Stimulated activated CD8-positive, alpha-beta memory T cell treated with anti-CD3 and anti-CD28 coated beads, Interleukin-4, amount 100 ng/mL, for 4 hours (primary cell): ENCODE measurements at regions not wholly inside any gene's neighbourhood (a gene's known extent, or its start where the extent isn't known, plus 50 kb on each side); places are given as distances from the start of the nearest gene placed in this dataset.

Source experiments
- DNase-seq, 2 donors: peaks; one replicate each; pipeline ENCODE4 v3.0.0-alpha.2; 2020; ENCODE audit warnings: low read depth in 2 of 2, low spot score in 1 of 2

DNA sequence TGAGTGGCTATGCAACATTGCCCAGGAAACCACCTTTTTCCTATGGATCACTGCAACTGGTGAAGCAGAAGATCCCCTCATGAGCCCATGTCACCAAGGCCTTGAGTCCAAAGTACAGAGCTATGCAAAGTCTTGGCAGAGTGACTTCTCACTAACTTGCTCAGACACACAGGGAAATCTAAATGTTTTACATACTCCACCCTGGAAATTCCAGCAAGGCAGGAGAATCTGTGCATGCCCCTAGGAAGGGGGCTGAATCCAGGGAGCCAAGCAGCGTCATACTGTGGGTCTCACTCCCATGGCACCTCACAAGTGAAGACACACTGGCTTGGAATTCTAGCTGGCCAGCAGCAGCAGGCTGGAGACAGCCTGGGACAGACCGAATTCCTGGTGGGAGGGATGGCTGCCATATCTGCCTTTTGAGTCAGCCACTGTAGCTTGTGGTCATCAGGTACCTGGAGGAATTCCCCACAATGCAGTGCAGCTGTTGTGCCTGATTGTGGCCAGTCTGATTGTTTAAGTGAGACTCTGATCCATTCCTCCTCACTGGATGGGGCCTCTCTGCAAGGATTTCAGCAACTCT lies 1817.4 kb downstream of the SUCLG1 start:
- DNase-seq = no peak

DNA sequence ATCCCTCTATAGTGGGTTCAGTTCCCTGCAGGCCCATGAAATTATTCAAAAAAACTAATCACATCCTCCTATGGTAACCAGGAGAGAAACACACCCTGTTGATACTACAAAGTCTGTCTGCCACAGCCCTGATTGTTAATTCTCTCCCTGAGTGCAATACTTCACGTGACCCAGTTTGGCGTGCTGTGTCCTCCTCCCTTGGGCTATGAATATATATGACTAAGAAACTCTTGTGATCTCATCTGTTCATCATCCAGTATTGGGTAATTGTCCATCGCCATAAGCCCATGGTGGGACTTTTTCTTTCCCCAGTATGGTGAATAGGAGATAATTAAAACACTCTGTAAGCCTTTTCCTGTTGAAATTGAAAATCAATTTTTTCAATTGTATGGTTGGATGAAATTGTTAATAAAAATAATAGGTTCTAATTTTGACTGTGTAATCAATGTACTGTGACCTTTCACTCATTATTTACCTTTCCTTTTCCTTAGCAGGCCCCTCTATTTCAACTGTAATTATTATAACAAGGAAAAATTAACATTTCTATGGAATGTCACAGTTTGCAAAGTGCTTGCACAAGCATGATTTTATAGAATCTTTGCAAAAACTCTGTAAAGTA lies 1822.6 kb downstream of the SUCLG1 start:
- DNase-seq = no peak

DNA sequence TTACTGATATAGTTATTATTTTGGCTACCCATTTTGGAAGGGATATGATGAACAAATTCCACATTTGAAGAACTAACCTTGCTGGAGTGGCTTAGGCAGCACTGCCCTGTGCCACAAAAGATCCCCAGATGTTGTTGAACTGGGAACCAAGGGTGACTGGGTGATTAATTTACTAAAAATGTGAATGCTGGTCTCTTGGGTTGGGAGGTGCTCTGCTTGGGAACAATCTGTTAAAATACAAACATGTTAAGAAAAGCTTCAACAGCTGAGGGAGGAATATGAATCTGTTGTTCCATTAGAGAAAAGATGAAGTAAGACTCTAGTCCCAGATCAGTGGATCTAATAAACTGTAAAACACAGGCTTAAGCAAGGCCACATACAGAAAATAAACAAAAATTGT lies 1860.1 kb downstream of the SUCLG1 start:
- DNase-seq = no peak

DNA sequence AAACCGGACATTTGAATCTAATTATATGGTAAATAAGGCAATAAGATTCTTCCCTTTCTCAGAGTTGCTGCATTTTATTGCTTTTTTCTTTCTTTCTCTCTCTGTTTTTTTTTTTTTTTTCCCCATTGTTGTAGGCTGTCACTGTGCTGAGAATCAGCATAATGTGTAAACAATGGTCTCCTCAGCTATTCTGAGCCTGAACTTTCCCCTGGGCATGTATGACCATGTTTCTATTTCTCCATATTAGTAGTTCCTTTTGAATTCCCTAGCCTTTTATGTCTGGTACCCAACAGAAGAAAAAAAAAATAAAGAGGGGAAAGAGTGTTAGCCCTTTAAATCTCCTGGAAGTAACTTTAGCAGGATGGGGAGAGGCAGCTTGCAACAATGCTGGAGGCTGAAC lies 1862.5 kb downstream of the SUCLG1 start:
- DNase-seq = no peak

DNA sequence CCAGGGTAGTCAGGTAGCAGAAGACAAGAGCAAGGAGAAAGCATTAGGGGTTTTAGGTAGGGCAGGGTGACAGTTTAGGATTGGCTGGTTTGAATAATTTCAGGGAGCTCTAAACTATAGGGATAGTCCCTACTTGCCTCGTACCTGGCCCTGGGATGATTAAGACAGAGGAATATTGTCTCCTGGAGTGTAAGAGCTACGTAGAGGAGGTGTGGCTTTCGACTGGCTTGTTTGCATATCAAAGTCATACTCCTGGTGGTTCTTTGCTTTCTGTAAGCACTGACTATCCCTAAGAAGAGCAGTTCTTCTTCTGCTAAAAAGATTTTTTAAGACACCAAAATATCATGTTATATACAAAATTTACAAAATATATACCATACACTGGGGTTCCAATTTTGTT lies 1867.4 kb downstream of the SUCLG1 start:
- no peak for DNase-seq

DNA sequence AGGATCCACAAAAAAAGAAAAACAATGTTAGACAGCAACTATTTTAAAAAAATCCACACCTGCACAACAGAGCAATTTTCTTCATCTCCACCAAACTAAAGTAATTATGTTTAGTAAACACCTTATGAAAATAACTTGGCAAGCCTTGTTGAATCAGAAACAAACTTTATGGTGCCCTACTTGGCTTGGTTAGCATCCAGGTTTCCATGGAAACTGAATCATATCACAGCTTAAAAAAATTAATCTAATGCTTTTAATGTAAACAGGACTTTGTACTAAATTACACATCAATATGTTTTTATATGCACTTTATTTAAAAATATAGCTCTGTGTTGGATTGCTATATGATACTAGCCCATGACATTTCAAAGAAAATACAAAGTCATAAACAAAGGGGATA lies 1882.4 kb downstream of the SUCLG1 start:
- DNase-seq = no peak

DNA sequence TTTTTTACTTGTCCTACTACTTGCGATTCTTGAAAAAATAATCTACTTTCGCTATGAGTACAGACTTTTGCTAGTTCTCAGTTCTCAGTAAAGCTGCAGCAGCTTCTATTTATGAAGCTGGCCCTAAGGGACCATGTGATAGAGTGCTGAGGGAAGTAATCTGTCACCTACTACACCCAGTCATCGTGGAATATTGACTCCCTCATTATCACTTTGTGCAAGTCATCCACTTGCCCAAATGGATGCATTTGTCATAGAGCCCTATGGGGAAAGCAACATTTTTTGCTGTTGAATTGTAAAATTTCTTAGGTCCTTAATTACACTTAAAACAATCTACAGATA lies 1919.8 kb downstream of the SUCLG1 start:
- DNase-seq = no peak

DNA sequence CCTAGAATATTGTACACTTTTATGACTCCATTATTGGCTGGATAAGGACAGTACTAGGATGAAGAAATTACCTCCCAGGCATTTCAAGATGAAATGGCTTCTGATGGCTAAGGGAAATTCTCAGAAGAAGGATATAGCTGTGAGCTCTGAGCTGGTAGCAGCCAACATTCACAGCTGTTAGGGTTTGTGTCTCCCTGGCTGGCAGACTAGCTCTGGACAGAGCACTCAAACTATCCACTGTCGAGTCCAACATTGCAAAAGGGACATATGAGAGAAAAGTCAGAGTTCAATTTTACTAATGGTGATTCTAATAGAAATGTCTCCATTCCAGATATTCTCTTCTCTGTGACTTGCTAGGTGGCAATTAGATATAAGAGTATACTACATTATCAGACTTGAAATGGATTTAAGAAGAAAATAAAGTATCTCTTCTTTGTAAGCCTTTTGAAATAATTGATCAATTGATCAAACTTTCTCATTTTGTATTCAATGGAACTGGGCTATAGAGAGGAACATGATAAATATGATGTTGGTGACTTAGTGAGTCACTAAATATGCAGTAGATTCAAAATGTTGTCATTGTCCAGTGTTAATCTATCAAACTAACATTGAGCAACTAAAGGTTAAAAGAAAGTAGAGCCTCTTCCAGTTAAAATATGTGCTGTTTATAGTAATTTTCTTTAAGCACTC lies 1920.3 kb downstream of the SUCLG1 start:
- no peak for DNase-seq

DNA sequence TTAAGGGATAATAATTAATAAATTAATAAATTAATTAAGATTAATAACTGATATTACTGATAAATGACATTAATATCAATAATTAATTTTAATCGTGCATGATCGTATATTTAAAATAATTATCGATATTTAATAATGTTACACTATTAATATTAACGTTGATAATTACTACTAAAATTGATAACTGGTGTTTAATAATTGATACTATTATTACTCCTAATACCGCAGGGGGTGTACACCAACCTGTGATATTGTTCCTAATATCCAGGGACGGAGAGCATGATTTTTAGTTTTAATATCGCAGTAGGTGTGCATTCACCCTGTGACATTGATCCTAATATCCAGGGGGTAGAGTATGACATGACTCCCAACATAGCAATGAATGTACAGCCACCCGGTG lies 1930.8 kb downstream of the SUCLG1 start:
- DNase-seq = no peak

DNA sequence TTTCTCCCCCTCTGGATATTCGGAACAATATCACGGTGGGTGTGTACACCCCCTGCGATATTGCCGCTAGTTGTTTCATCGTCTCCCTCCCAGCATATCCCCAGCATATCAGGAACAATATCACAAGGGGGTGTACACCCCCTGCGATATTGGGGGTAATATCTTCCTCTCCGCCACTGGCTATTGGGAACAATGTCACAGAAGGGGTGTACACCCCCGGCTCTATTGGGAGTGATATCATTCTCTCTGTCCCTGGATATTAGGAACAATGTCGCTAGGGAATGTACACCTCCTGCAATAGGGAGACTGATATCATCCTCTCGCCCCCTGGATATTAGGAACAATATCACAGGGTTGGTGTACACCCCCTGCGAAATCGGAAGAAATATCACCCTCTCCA lies 1932.0 kb downstream of the SUCLG1 start:
- no peak for DNase-seq

DNA sequence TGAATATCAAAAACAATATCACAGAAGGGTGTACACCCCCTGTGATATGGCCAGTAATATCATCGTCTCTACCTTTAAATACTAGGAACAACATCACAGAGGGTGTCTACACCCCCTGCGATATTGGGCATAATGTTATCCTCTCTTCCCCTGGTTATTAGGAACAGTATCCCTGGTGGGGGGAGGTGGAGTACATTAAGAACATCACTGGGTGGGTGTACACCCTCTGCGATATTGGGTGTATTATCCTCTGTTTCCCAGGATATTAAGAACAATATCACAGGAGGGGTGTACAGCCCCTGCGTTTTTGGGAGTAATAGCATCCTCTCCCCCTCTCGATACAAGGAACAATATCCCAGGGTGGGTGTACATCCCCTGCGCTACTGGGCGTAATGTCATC lies 1932.8 kb downstream of the SUCLG1 start:
- no peak for DNase-seq

DNA sequence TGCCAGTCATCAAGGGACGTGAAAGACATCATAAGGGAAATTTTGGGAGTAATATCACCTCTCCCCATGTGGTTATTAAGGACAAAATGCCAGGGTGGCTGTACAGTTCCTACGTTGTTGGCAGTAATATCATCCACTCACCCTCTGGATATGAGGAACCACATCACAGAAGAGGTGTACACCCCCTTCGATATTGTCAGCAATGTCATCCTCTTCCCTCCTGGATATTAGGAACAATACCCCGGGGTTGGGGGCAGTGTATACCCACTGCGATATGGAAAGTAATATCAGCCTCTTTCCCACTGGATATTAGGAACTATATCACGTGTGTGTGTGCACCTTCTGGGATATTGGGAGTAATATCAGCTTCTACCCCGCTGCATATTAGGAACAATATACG lies 1933.3 kb downstream of the SUCLG1 start:
- no peak for DNase-seq

DNA sequence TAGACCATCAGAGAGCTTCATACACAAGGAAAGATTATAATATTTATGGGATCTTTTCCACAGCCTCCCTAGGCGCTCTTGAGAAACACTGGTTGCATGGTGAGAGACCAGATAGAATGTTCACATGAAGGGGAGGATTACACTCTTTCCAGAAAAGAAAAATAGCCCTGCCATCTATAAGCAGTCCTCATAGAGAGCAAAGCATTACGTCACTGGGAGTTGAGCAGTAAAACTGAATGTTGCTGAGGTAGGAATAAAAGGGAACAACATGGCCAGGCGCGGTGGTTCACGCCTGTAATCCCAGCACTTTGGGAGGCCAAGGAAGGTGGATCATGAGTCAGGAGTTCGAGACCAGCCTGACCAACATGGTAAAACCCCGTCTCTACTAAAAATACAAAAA lies 1934.3 kb downstream of the SUCLG1 start:
- DNase-seq = no peak

DNA sequence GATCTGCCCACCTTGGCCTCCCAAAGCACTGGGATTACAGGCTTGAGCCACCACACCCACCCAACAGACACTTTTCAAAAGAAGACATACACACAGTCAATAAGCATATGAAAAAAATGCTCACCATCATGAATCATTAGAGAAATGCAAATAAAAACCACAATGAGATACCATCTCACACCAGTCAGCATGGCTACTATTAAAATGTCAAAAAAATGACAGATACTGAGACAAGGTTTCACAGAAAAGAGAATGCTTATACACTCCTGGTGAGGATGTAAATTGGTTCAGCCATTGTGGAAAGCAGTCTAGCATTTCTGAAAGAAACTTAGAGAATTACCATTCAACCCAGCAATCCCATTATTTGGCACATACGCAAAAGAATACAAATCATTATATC lies 1947.2 kb downstream of the SUCLG1 start:
- no peak for DNase-seq

DNA sequence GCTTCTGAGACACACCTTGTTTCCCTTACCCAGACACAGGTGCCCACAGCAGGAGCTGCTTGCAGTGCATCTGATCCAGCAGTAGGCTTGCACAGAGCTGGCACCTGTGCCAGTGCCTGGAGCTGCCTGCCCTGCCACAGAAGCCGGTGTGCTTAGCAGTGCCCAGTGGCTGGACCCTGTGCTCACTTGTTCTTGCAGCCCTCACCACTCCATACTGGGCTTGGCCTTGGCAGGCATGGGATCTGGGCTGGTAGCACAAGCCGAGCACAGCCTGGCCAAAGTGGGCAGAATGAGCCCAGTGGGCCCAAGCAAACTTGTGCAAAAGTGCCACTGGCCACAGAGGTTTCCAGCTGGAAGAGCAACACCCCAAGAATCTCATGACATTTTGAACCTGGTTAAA lies 1950.4 kb downstream of the SUCLG1 start:
- no peak for DNase-seq

DNA sequence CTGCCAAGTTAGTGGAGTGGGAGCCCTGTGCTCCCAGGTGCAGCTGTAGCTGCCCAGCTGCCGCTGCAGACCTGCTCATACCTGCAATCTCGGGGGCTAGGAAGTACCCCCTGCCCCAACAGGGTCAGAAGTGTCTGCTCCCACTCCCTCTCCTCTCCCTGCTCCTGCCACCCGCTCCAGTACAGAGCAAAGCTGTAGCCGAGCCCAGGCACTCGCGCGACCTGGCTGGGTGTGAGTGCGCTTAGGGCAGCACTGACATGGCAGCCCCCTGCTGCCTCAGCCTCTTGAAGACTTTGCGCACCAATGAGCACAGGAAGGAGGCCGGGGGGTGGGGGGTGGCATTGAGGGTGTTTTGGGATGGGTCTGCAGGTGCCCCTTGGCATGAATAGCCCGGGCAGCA lies 1951.4 kb downstream of the SUCLG1 start:
- DNase-seq = no peak

DNA sequence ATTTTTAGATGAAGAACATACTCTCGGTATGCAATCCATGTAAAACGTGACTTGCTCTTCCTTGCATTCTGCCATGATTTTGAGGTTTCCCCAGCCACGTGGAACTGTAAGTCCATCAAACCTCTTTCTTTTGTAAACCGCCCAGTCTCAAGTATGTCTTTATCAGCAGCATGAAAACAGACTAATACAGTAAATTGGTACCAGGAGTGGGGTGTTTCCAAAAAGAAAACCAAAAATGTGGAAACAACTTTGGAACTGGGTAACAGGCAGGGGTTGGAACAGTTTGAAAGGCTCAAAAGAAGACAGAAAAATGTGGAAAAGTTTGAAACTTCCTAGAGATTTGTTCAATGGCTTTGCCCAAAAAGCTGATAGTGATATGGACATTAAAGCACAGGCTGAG lies 1957.9 kb downstream of the SUCLG1 start:
- no peak for DNase-seq

DNA sequence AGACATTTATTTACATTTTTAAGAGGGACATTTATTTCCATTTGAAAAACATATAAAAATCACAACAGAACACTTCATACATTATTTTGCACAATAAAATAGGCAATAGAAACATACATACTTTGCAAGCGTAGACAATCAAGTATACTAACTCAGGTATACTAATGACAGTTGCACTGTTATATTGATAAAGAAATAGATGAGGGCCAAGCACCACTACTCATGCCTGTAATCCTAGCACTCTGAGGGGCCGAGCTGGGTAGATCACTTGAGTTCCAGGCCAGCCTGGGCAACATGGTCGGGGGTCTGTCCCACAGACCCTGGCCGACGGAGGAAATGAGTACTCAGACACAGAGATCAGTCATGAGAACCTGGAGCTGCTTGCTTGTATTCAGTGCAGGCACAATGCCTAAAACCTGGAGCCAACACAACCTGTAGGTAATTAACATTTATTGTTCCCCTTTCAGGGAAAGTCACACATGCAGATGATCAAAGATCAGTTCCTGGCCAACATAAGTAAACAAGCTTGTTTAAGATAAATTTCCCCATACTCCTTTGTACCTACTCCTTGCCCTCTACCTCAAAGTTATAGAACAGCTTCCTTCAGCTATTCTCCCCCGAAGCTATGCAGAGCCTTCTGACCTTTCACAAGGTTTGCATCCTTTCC lies 1960.2 kb downstream of the SUCLG1 start:
- DNase-seq = no peak

DNA sequence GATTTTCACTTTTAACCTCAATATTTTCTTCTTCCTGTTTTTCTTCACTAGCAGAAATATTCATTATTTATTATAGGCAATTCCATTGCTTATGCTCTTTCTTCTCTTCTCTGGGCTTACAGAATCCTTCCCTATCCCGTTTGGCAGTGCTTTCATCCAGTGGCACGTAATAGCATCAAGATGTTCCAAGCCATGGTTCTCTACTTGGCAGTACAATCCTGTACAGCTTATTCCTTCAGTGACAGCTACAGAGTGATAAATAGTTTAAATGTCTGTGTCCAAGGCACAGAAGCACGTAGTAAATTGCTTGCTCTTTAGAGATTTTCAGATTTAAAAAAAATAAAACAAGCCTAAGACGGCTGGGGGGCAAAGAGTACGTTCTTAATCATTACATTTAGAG lies 1964.3 kb downstream of the SUCLG1 start:
- DNase-seq = no peak

DNA sequence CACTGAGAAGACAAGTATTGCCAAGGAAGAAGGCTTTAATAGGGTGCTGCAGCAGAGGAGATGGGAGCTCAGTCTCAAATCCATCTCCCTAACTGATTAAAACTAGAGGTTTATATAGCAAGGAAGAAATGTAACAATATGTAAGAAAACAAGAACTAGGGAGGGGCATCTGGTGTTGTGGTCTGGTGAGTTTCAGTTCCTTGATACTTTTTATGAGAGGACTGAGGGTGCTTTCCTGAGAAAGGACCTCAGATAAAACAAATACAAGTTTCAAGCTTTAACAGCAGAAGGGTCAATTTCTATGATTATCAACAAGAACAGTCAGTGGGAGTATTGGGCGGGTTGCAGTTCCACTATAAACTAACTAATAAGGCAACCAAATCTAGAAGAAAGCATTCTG lies 1967.5 kb downstream of the SUCLG1 start:
- DNase-seq = no peak

DNA sequence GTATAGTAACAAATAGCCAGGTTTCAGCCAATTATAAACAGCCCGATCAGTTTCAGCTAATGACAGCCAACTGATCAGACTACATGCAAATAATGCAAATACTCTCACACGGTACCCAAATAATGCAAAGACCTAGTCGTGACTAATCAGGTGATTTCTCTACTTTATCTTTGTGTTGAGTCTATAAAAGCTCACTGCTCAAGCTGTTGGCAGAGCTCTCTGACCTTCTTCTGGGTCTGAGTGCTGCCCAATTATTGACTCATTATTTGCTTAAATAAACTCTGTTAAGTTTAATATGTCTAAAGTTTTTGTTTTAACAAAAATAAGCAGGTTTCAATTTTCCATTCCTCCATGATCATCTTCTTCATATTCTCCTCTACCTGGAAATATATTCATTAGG lies 1971.7 kb downstream of the SUCLG1 start:
- no peak for DNase-seq

DNA sequence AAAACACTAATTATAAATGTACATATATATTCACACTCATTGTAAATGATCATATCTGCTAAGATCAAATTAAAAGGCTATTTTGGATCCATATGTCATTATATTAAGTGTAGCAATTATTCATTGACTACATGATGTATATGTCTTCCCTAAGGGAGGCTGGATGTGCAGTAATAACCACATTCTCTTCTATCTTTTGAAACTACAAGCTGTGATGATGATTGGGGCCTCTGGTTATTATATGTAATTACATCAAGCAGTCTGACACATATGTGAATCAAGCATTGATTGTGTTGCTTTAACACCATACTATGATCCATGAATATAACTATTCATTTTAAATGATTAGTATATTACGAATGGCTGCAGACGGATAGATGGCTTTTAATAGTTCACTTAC lies 1973.4 kb downstream of the SUCLG1 start:
- DNase-seq = no peak

DNA sequence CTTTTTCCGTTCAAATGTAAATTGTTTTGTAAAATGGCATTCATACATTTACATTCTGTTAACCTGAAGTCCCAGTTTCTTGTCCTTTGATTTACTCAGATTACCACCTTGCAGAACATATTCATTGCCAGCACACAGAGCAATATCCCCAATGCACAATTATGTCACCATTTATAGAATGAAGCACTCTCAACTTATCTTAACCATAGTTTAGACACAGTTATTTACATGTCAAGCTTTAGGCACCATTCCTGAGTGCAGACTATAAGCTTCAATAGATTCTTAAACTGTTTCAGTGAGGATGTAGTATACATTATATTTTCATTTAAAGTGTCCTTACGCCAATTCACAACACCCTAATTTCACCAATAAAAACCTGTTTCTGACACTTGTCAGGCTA lies 1977.9 kb downstream of the SUCLG1 start:
- no peak for DNase-seq
